H1 (cell line): ENCODE measurements at regions not wholly inside any gene's neighbourhood (a gene's known extent, or its start where the extent isn't known, plus 50 kb on each side); places are given as distances from the start of the nearest gene placed in this dataset.

Experiments
- CHD7 ChIP-seq: fragments of 300-600 bp; sonication (generic); IDR thresholded peaks from 2 replicates; pipeline ENCODE4 v1.7.1; 2012; ENCODE audit warnings: low read length, moderate library complexity, mild to moderate bottlenecking, inconsistent platforms; ENCODE audit not compliant: insufficient replicate concordance
- KDM1A ChIP-seq: fragments of 200-600, 300-600 bp; sonication (generic); IDR thresholded peaks from 2 replicates; pipeline ENCODE4 v1.7.1; 2016; ENCODE audit warnings: mild to moderate bottlenecking, low read length, borderline replicate concordance

- no peak for TF ChIP-seq CHD7
- 0 out of 2 replicates have a peak, but pooled peaks have one; percentile 42 for TF ChIP-seq KDM1A
Observed at GRCh38 chr14:30251557-30252100, 307.3 kb upstream of the G2E3 start (continued).
